K562 (cell line): ENCODE measurements at regions not wholly inside any gene's neighbourhood (a gene's known extent, or its start where the extent isn't known, plus 50 kb on each side); places are given as distances from the start of the nearest gene placed in this dataset.
A peak's percentile ranks its signal among the peaks of the same experiment; 100 is the strongest.

Source experiments
- ARID1B ChIP-seq: fragments of 450-650 bp; IDR thresholded peaks from 2 replicates; pipeline ENCODE4 v1.6.1; 2016; ENCODE audit warnings: antibody characterized with exemption, mild to moderate bottlenecking, inconsistent platforms
- C11orf30 ChIP-seq: fragments of 450-650 bp; IDR thresholded peaks from 2 replicates; pipeline ENCODE4 v1.6.1; 2016; ENCODE audit warnings: low read depth, mild to moderate bottlenecking
- CEBPG ChIP-seq, 3 experiments: fragments of 200-800 bp in 1 of 3; sonication (Bioruptor generic) in 1 of 3; sonication (generic) in 1 of 3; formaldehyde crosslinking in 1 of 3; IDR thresholded peaks in 2 of 3; conservative IDR thresholded peaks in 1 of 3; 2 replicates each; pipeline versions ENCODE4 v1.6.1 to v1.8.0; 2016 to 2022; ENCODE audit warnings: missing compliant biosample characterization in 2 of 3, missing genetic modification characterization in 2 of 3, mild to moderate bottlenecking in 1 of 3, missing genetic modification reagents in 1 of 3
- ESRRB ChIP-seq: fragments of 250-450 bp; sonication (Bioruptor Pico); IDR thresholded peaks from 2 replicates; pipeline ENCODE4 v1.5.0; 2020; ENCODE audit warnings: mild to moderate bottlenecking, moderate library complexity, borderline replicate concordance
- FOXA1 ChIP-seq: fragments of 450-650 bp; IDR thresholded peaks from 2 replicates; pipeline ENCODE4 v1.6.1; 2016; ENCODE audit warnings: mild to moderate bottlenecking, borderline replicate concordance
- FUS ChIP-seq: fragments of 200-400 bp; formaldehyde crosslinking; optimal IDR thresholded peaks from 2 replicates; pipeline ENCODE3; 2017; ENCODE audit warnings: low read depth, low read length
- GABPA ChIP-seq: fragments of 200-800 bp; sonication (Bioruptor generic); conservative IDR thresholded peaks from 2 replicates; pipeline ENCODE4 v1.6.1; 2016; ENCODE audit warnings: low read depth, missing genetic modification characterization, missing compliant biosample characterization
- JUND ChIP-seq, 2 experiments: IDR thresholded peaks; 2 replicates in 1 of 2; 3 replicates in 1 of 2; pipeline ENCODE4 v1.6.1; 2011; ENCODE audit warnings: borderline replicate concordance in 2 of 2, low read depth in 2 of 2, low read length in 2 of 2, improper control_type of control experiment in 1 of 2, missing biosample characterization in 1 of 2, missing genetic modification characterization in 1 of 2, missing genetic modification reagents in 1 of 2
- MBD2 ChIP-seq: sonication (generic); IDR thresholded peaks from 2 replicates; pipeline ENCODE4 v1.6.1; 2016; ENCODE audit warnings: low read depth, borderline replicate concordance
- ZNF121 ChIP-seq: sonication (generic); formaldehyde crosslinking; conservative IDR thresholded peaks from 2 replicates; pipeline ENCODE4 v1.8.0; 2022; ENCODE audit warnings: missing genetic modification reagents
- TF ChIP-seq, protein P1 (sequence below): IDR thresholded peaks from 3 replicates; pipeline ENCODE4 v1.6.1; 2011; ENCODE audit warnings: borderline replicate concordance, mild to moderate bottlenecking; ENCODE audit not compliant: insufficient read length, insufficient read depth
- TF ChIP-seq, protein P2 (sequence below): fragments of 450-650 bp; IDR thresholded peaks from 2 replicates; pipeline ENCODE4 v1.6.1; 2016; ENCODE audit warnings: borderline replicate concordance
- TF ChIP-seq, protein P3 (sequence below): fragments of 450-650 bp; IDR thresholded peaks from 2 replicates; pipeline ENCODE4 v1.6.1; 2016; ENCODE audit warnings: mild to moderate bottlenecking
- TF ChIP-seq, protein P4 (sequence below): sonication (generic); formaldehyde crosslinking; IDR thresholded peaks from 2 replicates; pipeline ENCODE4 v1.8.0; 2023; ENCODE audit warnings: mild to moderate bottlenecking, missing genetic modification reagents
- TF ChIP-seq, protein P5 (sequence below), 2 experiments: fragments of 450-650 bp in 1 of 2; sonication (generic) in 1 of 2; formaldehyde crosslinking in 1 of 2; IDR thresholded peaks in 1 of 2; conservative IDR thresholded peaks in 1 of 2; 2 replicates each; pipeline versions ENCODE4 v1.6.1 to v1.8.1; 2016 to 2023; ENCODE audit warnings: mild to moderate bottlenecking in 2 of 2, moderate library complexity in 2 of 2, inconsistent platforms in 1 of 2, missing genetic modification reagents in 1 of 2
- TF ChIP-seq, protein P6 (sequence below): fragments of 450-650 bp; IDR thresholded peaks from 2 replicates; pipeline ENCODE4 v1.6.1; 2016

DNA sequence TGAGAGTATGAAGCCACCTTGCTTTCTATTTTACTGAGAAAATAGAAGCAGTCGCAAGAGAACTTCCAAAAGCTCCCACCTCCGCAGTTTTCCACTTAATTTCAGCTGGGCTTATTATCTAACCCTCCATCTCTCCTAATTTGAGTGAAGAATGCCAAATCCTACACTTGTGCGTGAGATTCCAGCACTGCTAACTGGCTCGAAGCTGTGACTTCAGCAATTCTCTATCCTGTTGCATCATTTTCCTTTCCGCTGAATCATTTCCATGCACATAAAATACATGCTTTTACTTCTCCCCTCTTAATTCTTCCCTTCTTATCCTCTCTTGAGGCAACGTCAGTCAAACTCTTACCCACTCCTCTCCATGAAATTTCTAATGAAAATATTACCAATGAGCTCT lies 189.5 kb downstream of the GASK1B start (continued):
- TF ChIP-seq, protein P1, sequence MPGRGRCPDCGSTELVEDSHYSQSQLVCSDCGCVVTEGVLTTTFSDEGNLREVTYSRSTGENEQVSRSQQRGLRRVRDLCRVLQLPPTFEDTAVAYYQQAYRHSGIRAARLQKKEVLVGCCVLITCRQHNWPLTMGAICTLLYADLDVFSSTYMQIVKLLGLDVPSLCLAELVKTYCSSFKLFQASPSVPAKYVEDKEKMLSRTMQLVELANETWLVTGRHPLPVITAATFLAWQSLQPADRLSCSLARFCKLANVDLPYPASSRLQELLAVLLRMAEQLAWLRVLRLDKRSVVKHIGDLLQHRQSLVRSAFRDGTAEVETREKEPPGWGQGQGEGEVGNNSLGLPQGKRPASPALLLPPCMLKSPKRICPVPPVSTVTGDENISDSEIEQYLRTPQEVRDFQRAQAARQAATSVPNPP, result no peak
- TF ChIP-seq C11orf30 (peak; percentile 31; the same call in 1 of the 2 replicates), ZNF121 (CRISPR knock-in tag) (no peak), CEBPG (CRISPR knock-in tag; IDR thresholded peaks at IDR 0.05) (0 out of 2 replicates have a peak, but pooled peaks have one; percentile 29), CEBPG (tag; conservative IDR thresholded peaks at IDR 0.05 in 1 of 2, IDR thresholded peaks at IDR 0.05 in 1 of 2) (peak; percentile 93 to 94), FOXA1 (no peak), MBD2 (no peak), JUND (IDR thresholded peaks at IDR 0.05; ENCODE audit: borderline replicate concordance, low read depth, low read length) (0 out of 2 replicates have a peak, but pooled peaks have one; percentile 20), JUND (tag; IDR thresholded peaks at IDR 0.05; ENCODE audit: borderline replicate concordance, low read depth, low read length) (no peak), GABPA (tag) (peak; percentile 54), ARID1B (no peak), ESRRB (no peak), FUS (no peak)
- TF ChIP-seq, protein P2, sequence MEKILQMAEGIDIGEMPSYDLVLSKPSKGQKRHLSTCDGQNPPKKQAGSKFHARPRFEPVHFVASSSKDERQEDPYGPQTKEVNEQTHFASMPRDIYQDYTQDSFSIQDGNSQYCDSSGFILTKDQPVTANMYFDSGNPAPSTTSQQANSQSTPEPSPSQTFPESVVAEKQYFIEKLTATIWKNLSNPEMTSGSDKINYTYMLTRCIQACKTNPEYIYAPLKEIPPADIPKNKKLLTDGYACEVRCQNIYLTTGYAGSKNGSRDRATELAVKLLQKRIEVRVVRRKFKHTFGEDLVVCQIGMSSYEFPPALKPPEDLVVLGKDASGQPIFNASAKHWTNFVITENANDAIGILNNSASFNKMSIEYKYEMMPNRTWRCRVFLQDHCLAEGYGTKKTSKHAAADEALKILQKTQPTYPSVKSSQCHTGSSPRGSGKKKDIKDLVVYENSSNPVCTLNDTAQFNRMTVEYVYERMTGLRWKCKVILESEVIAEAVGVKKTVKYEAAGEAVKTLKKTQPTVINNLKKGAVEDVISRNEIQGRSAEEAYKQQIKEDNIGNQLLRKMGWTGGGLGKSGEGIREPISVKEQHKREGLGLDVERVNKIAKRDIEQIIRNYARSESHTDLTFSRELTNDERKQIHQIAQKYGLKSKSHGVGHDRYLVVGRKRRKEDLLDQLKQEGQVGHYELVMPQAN, result no peak
- TF ChIP-seq, protein P3, sequence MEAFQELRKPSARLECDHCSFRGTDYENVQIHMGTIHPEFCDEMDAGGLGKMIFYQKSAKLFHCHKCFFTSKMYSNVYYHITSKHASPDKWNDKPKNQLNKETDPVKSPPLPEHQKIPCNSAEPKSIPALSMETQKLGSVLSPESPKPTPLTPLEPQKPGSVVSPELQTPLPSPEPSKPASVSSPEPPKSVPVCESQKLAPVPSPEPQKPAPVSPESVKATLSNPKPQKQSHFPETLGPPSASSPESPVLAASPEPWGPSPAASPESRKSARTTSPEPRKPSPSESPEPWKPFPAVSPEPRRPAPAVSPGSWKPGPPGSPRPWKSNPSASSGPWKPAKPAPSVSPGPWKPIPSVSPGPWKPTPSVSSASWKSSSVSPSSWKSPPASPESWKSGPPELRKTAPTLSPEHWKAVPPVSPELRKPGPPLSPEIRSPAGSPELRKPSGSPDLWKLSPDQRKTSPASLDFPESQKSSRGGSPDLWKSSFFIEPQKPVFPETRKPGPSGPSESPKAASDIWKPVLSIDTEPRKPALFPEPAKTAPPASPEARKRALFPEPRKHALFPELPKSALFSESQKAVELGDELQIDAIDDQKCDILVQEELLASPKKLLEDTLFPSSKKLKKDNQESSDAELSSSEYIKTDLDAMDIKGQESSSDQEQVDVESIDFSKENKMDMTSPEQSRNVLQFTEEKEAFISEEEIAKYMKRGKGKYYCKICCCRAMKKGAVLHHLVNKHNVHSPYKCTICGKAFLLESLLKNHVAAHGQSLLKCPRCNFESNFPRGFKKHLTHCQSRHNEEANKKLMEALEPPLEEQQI, result no peak
- TF ChIP-seq, protein P4, sequence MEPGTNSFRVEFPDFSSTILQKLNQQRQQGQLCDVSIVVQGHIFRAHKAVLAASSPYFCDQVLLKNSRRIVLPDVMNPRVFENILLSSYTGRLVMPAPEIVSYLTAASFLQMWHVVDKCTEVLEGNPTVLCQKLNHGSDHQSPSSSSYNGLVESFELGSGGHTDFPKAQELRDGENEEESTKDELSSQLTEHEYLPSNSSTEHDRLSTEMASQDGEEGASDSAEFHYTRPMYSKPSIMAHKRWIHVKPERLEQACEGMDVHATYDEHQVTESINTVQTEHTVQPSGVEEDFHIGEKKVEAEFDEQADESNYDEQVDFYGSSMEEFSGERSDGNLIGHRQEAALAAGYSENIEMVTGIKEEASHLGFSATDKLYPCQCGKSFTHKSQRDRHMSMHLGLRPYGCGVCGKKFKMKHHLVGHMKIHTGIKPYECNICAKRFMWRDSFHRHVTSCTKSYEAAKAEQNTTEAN (CRISPR knock-in tag), result no peak
- TF ChIP-seq, protein P5, sequence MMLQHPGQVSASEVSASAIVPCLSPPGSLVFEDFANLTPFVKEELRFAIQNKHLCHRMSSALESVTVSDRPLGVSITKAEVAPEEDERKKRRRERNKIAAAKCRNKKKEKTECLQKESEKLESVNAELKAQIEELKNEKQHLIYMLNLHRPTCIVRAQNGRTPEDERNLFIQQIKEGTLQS (IDR thresholded peaks at IDR 0.05), result peak; percentile 73
- TF ChIP-seq, protein P5 (CRISPR knock-in tag; conservative IDR thresholded peaks at IDR 0.05), result no peak
- TF ChIP-seq, protein P6, sequence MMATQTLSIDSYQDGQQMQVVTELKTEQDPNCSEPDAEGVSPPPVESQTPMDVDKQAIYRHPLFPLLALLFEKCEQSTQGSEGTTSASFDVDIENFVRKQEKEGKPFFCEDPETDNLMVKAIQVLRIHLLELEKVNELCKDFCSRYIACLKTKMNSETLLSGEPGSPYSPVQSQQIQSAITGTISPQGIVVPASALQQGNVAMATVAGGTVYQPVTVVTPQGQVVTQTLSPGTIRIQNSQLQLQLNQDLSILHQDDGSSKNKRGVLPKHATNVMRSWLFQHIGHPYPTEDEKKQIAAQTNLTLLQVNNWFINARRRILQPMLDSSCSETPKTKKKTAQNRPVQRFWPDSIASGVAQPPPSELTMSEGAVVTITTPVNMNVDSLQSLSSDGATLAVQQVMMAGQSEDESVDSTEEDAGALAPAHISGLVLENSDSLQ, result peak; percentile 46; the same call in 1 of the 2 replicates
